Endothelial cell of umbilical vein (primary cell): ENCODE measurements at regions not wholly inside any gene's neighbourhood (a gene's known extent, or its start where the extent isn't known, plus 50 kb on each side); places are given as distances from the start of the nearest gene placed in this dataset.

Source experiments
- BruUV-seq: library from RNA; stranded (reverse); fragments of 400-500 nt; replicated peaks from 2 replicates; lab custom pipeline; 2021; lab: Mats Ljungman, UMichigan
- CTCF ChIA-PET: fragments of 300-600, 350-600 bp; sonication (Branson Sonifier 250); formaldehyde crosslinking; loops from one replicate; lab custom pipeline; 2021; ENCODE audit warnings: antibody characterized with exemption, inconsistent platforms; lab: Charles Lee
- POLR2A ChIA-PET: fragments of 300-600, 350-600 bp; sonication (Branson Sonifier 250); formaldehyde crosslinking; loops from one replicate; lab custom pipeline; 2021; ENCODE audit warnings: antibody characterized with exemption, inconsistent platforms; lab: Charles Lee
- DNase-seq: peaks from one replicate; pipeline ENCODE4 v3.0.0-alpha.2; 2011; ENCODE audit warnings: low read depth, low spot score
- FAIRE-seq: peaks from 2 replicates; lab custom pipeline; 2011; peaks lifted over from hg19 to GRCh38; lab: Jason Lieb, UNC
- H2AFZ ChIP-seq: 2 replicates; pipeline ENCODE4 v1.6.0; 2012; ENCODE audit warnings: low read depth, low read length, control low read depth, inconsistent platforms
- H3K27ac ChIP-seq: 2 replicates; pipeline ENCODE4 v1.5.1; 2011; ENCODE audit warnings: low read depth, mild to moderate bottlenecking, control low read depth, low read length, moderate library complexity; ENCODE audit not compliant: insufficient read depth
- H3K27me3 ChIP-seq, 2 experiments: 2 replicates each; pipeline versions ENCODE4 v1.6.0 to v1.6.1; 2011; ENCODE audit warnings: low read length in 2 of 2, mixed read lengths in 1 of 2; ENCODE audit not compliant: control insufficient read depth in 2 of 2, insufficient read depth in 2 of 2
- H3K36me3 ChIP-seq, 2 experiments: 2 replicates in 1 of 2; 3 replicates in 1 of 2; pipeline ENCODE4 v1.5.1; 2011; ENCODE audit warnings: low read length in 2 of 2, mild to moderate bottlenecking in 1 of 2, moderate library complexity in 1 of 2; ENCODE audit not compliant: control insufficient read depth in 2 of 2, insufficient read depth in 2 of 2; ENCODE audit errors: extremely low read depth in 1 of 2
- H3K4me1 ChIP-seq: 3 replicates; pipeline ENCODE4 v1.5.1; 2011; ENCODE audit warnings: mild to moderate bottlenecking, low read length; ENCODE audit not compliant: control insufficient read depth, insufficient read depth; ENCODE audit errors: extremely low read depth
- H3K4me2 ChIP-seq: 2 replicates; pipeline ENCODE4 v1.6.1; 2011; ENCODE audit warnings: low read length, control low read depth, mixed read lengths; ENCODE audit not compliant: insufficient read depth
- H3K4me3 ChIP-seq, 3 experiments: fragments of 200-600 bp in 1 of 3; sonication (generic), shearing (Covaris generic) in 1 of 3; replicated peaks in 1 of 3; 2 replicates each; pipeline ENCODE4 v1.5.1; 2011 to 2016; ENCODE audit warnings: control low read depth in 3 of 3, low read length in 3 of 3, mild to moderate bottlenecking in 2 of 3, inconsistent platforms in 1 of 3, low read depth in 1 of 3, moderate library complexity in 1 of 3; ENCODE audit not compliant: insufficient read depth in 1 of 3
- H3K79me2 ChIP-seq: 2 replicates; pipeline ENCODE4 v1.6.0; 2012; ENCODE audit warnings: low read length, inconsistent platforms; ENCODE audit not compliant: control insufficient read depth, insufficient read depth
- H3K9ac ChIP-seq: replicated peaks from 2 replicates; pipeline ENCODE3; 2011; ENCODE audit warnings: low read length, control low read depth; ENCODE audit not compliant: insufficient read depth; ENCODE audit errors: extremely low read depth
- H3K9me1 ChIP-seq: replicated peaks from 3 replicates; pipeline ENCODE4 v1.6.0; 2011; ENCODE audit warnings: mild to moderate bottlenecking, low read length; ENCODE audit not compliant: control insufficient read depth, insufficient read depth; ENCODE audit errors: extremely low read depth
- H3K9me3 ChIP-seq: replicated peaks from 2 replicates; pipeline ENCODE4 v1.5.1; 2012; ENCODE audit warnings: low read length, inconsistent platforms; ENCODE audit not compliant: control insufficient read depth, insufficient read depth
- H4K20me1 ChIP-seq: replicated peaks from 2 replicates; pipeline ENCODE3; 2011; ENCODE audit warnings: mild to moderate bottlenecking, low read length; ENCODE audit not compliant: control insufficient read depth, insufficient read depth; ENCODE audit errors: extremely low read depth
- CTCF ChIP-seq, 2 donors: IDR thresholded peaks; 1 replicate in 1 of 2; 2 replicates in 1 of 2; pipeline ENCODE4 v1.5.1; 2011; ENCODE audit warnings: low read length in 2 of 2, mild to moderate bottlenecking in 2 of 2, moderate library complexity in 2 of 2, control low read depth in 1 of 2, inconsistent platforms in 1 of 2, low read depth in 1 of 2; ENCODE audit not compliant: insufficient read depth in 1 of 2; ENCODE audit errors: extremely low read depth in 1 of 2
- FOS ChIP-seq: IDR thresholded peaks from 2 replicates; pipeline ENCODE4 v1.6.1; 2011; ENCODE audit warnings: mild to moderate bottlenecking, low read length, moderate library complexity, borderline replicate concordance; ENCODE audit not compliant: insufficient read depth
- JUN ChIP-seq: IDR thresholded peaks from 2 replicates; pipeline ENCODE4 v1.6.1; 2011; ENCODE audit warnings: borderline replicate concordance, low read depth; ENCODE audit not compliant: insufficient read length, insufficient read depth
- MYC ChIP-seq: IDR thresholded peaks from one replicate; pipeline ENCODE4 v1.6.1; 2011; ENCODE audit warnings: mild to moderate bottlenecking, low read depth, low read length
- POLR2A ChIP-seq: IDR thresholded peaks from 2 replicates; pipeline ENCODE4 v1.6.1; 2012; ENCODE audit warnings: low read depth, mild to moderate bottlenecking, control low read depth, low read length
- POLR2AphosphoS5 ChIP-seq: IDR thresholded peaks from 2 replicates; pipeline ENCODE4 v1.6.1; 2012; ENCODE audit warnings: low read depth, mild to moderate bottlenecking, control low read depth, low read length, moderate library complexity; ENCODE audit not compliant: insufficient read depth
- dilution Hi-C: fragments of 300-500 bp; cut with MboI; formaldehyde crosslinking; loops from one replicate; pipeline ENCODE4 v1.15.0; 2019; ENCODE audit warnings: low sequenced_read_pairs; ENCODE audit not compliant: extremely low pct_ligation_motif_present
- intact Hi-C: fragments of 100-400 bp; cut with micrococcal nuclease; formaldehyde crosslinking; loops from one replicate; pipeline ENCODE4 v1.10.0; 2022
- TF ChIP-seq, protein P1 (sequence below): IDR thresholded peaks from 2 replicates; pipeline ENCODE4 v1.6.1; 2011; ENCODE audit not compliant: insufficient read depth, insufficient read length

DNA sequence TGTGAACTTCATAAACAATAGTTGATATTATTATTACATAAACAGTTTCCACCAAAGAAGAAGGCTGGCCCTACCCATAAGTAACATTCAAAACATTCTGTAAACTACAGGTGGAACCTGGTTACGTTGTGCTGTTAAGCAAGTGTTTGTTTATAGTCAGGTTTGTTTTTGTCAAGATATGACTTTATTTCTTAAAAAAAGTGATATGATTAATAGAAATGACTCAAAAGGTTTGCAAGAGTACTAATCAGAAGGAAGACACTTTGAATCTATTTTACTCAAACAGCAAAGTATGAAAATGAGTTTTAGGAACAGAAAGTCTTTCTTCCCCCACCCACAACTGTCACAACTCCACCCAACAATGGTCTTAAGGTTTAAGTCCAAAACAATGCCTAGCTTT is 220.8 kb downstream of the PLK2 start:
- Histone ChIP-seq H3K27me3 (no peaks in the 10 kb centered on the region), H2AFZ (no peak overlapping the region), H3K36me3 (no peaks in the 10 kb centered on the region), H3K9me3 (no peaks in the 10 kb centered on the region), H3K79me2 (no peaks in the 10 kb centered on the region), H3K9ac (no peak overlapping the region), H4K20me1 (no peaks in the 10 kb centered on the region), H3K4me1 (peaks cover 43% of the 10 kb centered on the region), H3K4me2 (no peak overlapping the region), H3K27ac (no peak overlapping the region), H3K4me3 (no peak overlapping the region), H3K9me1 (no peaks in the 10 kb centered on the region)
- dilution Hi-C loops: no loop called here
- TF ChIP-seq FOS (no peak), POLR2A (no peak), MYC (no peak), JUN (no peak), POLR2AphosphoS5 (no peak), CTCF (IDR thresholded peaks at IDR 0.05; ENCODE audit: extremely low read depth in 1 of 2, insufficient read depth in 1 of 2, low read depth in 1 of 2, low read length in 2 of 2) (no peak)
- TF ChIP-seq, protein P1, sequence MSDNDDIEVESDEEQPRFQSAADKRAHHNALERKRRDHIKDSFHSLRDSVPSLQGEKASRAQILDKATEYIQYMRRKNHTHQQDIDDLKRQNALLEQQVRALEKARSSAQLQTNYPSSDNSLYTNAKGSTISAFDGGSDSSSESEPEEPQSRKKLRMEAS: no peak
- ChIA-PET POLR2A (interaction anchor here (3.5 kb wide), 1 partner anchor 220 kb away, joined by 12 read pairs; no protein-coding TSS in a partner anchor), CTCF (interaction anchor here (0.8 to 1.3 kb wide), 3 partner anchors 35 to 459 kb away, joined by 3 to 4 read pairs (median 3); no protein-coding TSS in a partner anchor)
- no TSS peak for BruUV-seq
- DNase-seq: no peak
- intact Hi-C loops: no loop called here
- FAIRE-seq: no peak
